HG03469 (cell line): ENCODE measurements at regions not wholly inside any gene's neighbourhood (a gene's known extent, or its start where the extent isn't known, plus 50 kb on each side); places are given as distances from the start of the nearest gene placed in this dataset.

Source experiments
- ATAC-seq: cut with Tn5 transposase; IDR thresholded peaks from one replicate; pipeline ENCODE4 v1.9.1; 2021; ENCODE audit warnings: mild to moderate bottlenecking, moderate library complexity, moderate number of reproducible peaks; ENCODE audit not compliant: unreplicated experiment

GRCh38 chr1:83015163-83015562 lies 983.8 kb downstream of the TTLL7 start:
- ATAC-seq = no peak

- ATAC-seq = no peak
Observed at GRCh38 chr1:83012950-83013349, 986.0 kb downstream of the TTLL7 start.

- no peak for ATAC-seq
Observed at GRCh38 chr1:83011265-83011664, 987.7 kb downstream of the TTLL7 start.

GRCh38 chr1:83006271-83006670 lies 992.7 kb downstream of the TTLL7 start:
- no peak for ATAC-seq

- ATAC-seq = no peak
Observed at GRCh38 chr1:83000286-83000685, 998.6 kb downstream of the TTLL7 start.

GRCh38 chr1:82995951-82996350 lies 1003.0 kb downstream of the TTLL7 start:
- no peak for ATAC-seq

- ATAC-seq = no peak
Observed at GRCh38 chr1:82994616-82995263, 1004.2 kb downstream of the TTLL7 start.

- ATAC-seq = no peak
Observed at GRCh38 chr1:82991569-82991968, 1007.4 kb downstream of the TTLL7 start.

GRCh38 chr1:82979593-82980236 lies 1019.2 kb downstream of the TTLL7 start:
- ATAC-seq = peak; percentile 96

- ATAC-seq = no peak
Observed at GRCh38 chr1:82978461-82979324, 1020.2 kb downstream of the TTLL7 start.

- ATAC-seq = no peak
Observed at GRCh38 chr1:82972841-82973553, 1025.9 kb downstream of the TTLL7 start.

GRCh38 chr1:82969340-82969739 lies 1029.6 kb downstream of the TTLL7 start:
- no peak for ATAC-seq

GRCh38 chr1:82962658-82963057 lies 1036.3 kb downstream of the TTLL7 start:
- ATAC-seq = no peak

GRCh38 chr1:82950606-82951200 lies 1048.2 kb downstream of the TTLL7 start:
- ATAC-seq = no peak

- ATAC-seq = no peak
Observed at GRCh38 chr1:82948386-82948785, 1050.5 kb downstream of the TTLL7 start.

GRCh38 chr1:82947278-82947677 lies 1051.7 kb downstream of the TTLL7 start:
- ATAC-seq = no peak

GRCh38 chr1:82946096-82946605 lies 1052.8 kb downstream of the TTLL7 start:
- ATAC-seq = no peak

GRCh38 chr1:82944822-82945221 lies 1054.1 kb downstream of the TTLL7 start:
- ATAC-seq = no peak

- no peak for ATAC-seq
Observed at GRCh38 chr1:82934074-82934473, 1064.9 kb downstream of the TTLL7 start.

- no peak for ATAC-seq
Observed at GRCh38 chr1:82932727-82933126, 1066.2 kb downstream of the TTLL7 start.

- ATAC-seq = no peak
Observed at GRCh38 chr1:82932207-82932606, 1066.7 kb downstream of the TTLL7 start.
